GM12891 (cell line): ENCODE measurements at regions not wholly inside any gene's neighbourhood (a gene's known extent, or its start where the extent isn't known, plus 50 kb on each side); places are given as distances from the start of the nearest gene placed in this dataset.

Source experiments
- DNase-seq: peaks from one replicate; pipeline ENCODE4 v3.0.0; 2011; ENCODE audit warnings: low spot score; ENCODE audit not compliant: insufficient read length
- FAIRE-seq: peaks from 2 replicates; lab custom pipeline; 2011; peaks lifted over from hg19 to GRCh38; lab: Jason Lieb, UNC
- PAX5 ChIP-seq: IDR thresholded peaks from 2 replicates; pipeline ENCODE4 v1.6.1; 2011; ENCODE audit warnings: low read length, moderate library complexity, mild to moderate bottlenecking; ENCODE audit not compliant: insufficient read depth, severe bottlenecking
- POLR2A ChIP-seq: IDR thresholded peaks from 2 replicates; pipeline ENCODE4 v1.6.1; 2011; ENCODE audit warnings: low read depth, low read length, control low read depth
- POLR2AphosphoS5 ChIP-seq: IDR thresholded peaks from 2 replicates; pipeline ENCODE4 v1.6.1; 2011; ENCODE audit warnings: low read depth, low read length, control low read depth
- POU2F2 ChIP-seq: IDR thresholded peaks from 2 replicates; pipeline ENCODE4 v1.6.1; 2011; ENCODE audit warnings: low read depth, mild to moderate bottlenecking, control low read depth, low read length, moderate library complexity
- SPI1 ChIP-seq: IDR thresholded peaks from 2 replicates; pipeline ENCODE4 v1.6.1; 2011; ENCODE audit warnings: low read depth, low read length, control low read depth
- TAF1 ChIP-seq: IDR thresholded peaks from 2 replicates; pipeline ENCODE4 v1.6.1; 2011; ENCODE audit warnings: low read depth, low read length, control low read depth

- TF ChIP-seq TAF1 (no peak), PAX5 (no peak), POU2F2 (no peak), POLR2AphosphoS5 (no peak), POLR2A (no peak), SPI1 (no peak)
- DNase-seq (no peak), FAIRE-seq (no peak)
Observed at GRCh38 chr2:172239944-172240590, 137.4 kb upstream of the DLX2 start.

- FAIRE-seq: no peak
Observed at GRCh38 chr2:172241222-172241621, 138.5 kb upstream of the DLX2 start.

GRCh38 chr2:172242471-172242870, 139.8 kb upstream of the DLX2 start:
- DNase-seq (no peak), FAIRE-seq (no peak)
- TF ChIP-seq SPI1 (no peak), PAX5 (no peak), POLR2A (no peak), POLR2AphosphoS5 (no peak), POU2F2 (no peak), TAF1 (no peak)

More at GRCh38 chr2:172241222-172241621, 138.5 kb upstream of the DLX2 start:
- TF ChIP-seq SPI1 (no peak), POLR2A (no peak), POU2F2 (no peak), TAF1 (no peak), PAX5 (no peak), POLR2AphosphoS5 (no peak)
- no peak for DNase-seq

- DNase-seq (no peak), FAIRE-seq (no peak)
- TF ChIP-seq POLR2AphosphoS5 (no peak), POLR2A (no peak), SPI1 (no peak), PAX5 (no peak), TAF1 (no peak), POU2F2 (no peak)
Observed at GRCh38 chr2:172242961-172243360, 140.3 kb upstream of the DLX2 start.

- TF ChIP-seq POLR2A: no peak
- no peak for TF ChIP-seq PAX5
- TF ChIP-seq SPI1: no peak
- no peak for TF ChIP-seq POLR2AphosphoS5
- TF ChIP-seq TAF1: no peak
- no peak for TF ChIP-seq POU2F2
- no peak for DNase-seq
- FAIRE-seq: no peak
Observed at GRCh38 chr2:172244419-172245130, 141.9 kb upstream of the DLX2 start.

- TF ChIP-seq POLR2A: no peak
- no peak for TF ChIP-seq POU2F2
- no peak for TF ChIP-seq TAF1
- no peak for TF ChIP-seq PAX5
- TF ChIP-seq SPI1: no peak
- TF ChIP-seq POLR2AphosphoS5: no peak
- no peak for DNase-seq
- FAIRE-seq: no peak
Observed at GRCh38 chr2:172246649-172247048, 143.9 kb upstream of the DLX2 start.

GRCh38 chr2:172247203-172247602, 144.5 kb upstream of the DLX2 start:
- FAIRE-seq: no peak

GRCh38 chr2:172248381-172248780, 145.7 kb upstream of the DLX2 start:
- no peak for TF ChIP-seq PAX5
- TF ChIP-seq POU2F2: no peak
- no peak for TF ChIP-seq SPI1
- no peak for TF ChIP-seq TAF1
- no peak for TF ChIP-seq POLR2AphosphoS5
- no peak for TF ChIP-seq POLR2A
- no peak for FAIRE-seq
- no peak for DNase-seq

More at GRCh38 chr2:172247203-172247602, 144.5 kb upstream of the DLX2 start:
- TF ChIP-seq PAX5: no peak
- no peak for TF ChIP-seq POLR2AphosphoS5
- no peak for TF ChIP-seq POU2F2
- no peak for TF ChIP-seq POLR2A
- no peak for TF ChIP-seq TAF1
- TF ChIP-seq SPI1: no peak
- no peak for DNase-seq

GRCh38 chr2:172248785-172249187, 146.1 kb upstream of the DLX2 start:
- no peak for TF ChIP-seq PAX5
- no peak for TF ChIP-seq TAF1
- TF ChIP-seq POLR2AphosphoS5: no peak
- TF ChIP-seq POLR2A: no peak
- no peak for TF ChIP-seq POU2F2
- no peak for TF ChIP-seq SPI1
- FAIRE-seq (no peak), DNase-seq (no peak)
